GM10266 (cell line): ENCODE measurements at regions not wholly inside any gene's neighbourhood (a gene's known extent, or its start where the extent isn't known, plus 50 kb on each side); places are given as distances from the start of the nearest gene placed in this dataset.

Source experiments
- DNase-seq: peaks from one replicate; pipeline ENCODE4 v3.0.0; 2012; ENCODE audit errors: extremely low spot score
- TF ChIP-seq, protein P1 (sequence below): IDR thresholded peaks from 2 replicates; pipeline ENCODE4 v1.5.1; 2012; ENCODE audit warnings: mild to moderate bottlenecking, low read depth; ENCODE audit not compliant: control insufficient read depth, insufficient read depth; ENCODE audit errors: missing control alignments

DNA sequence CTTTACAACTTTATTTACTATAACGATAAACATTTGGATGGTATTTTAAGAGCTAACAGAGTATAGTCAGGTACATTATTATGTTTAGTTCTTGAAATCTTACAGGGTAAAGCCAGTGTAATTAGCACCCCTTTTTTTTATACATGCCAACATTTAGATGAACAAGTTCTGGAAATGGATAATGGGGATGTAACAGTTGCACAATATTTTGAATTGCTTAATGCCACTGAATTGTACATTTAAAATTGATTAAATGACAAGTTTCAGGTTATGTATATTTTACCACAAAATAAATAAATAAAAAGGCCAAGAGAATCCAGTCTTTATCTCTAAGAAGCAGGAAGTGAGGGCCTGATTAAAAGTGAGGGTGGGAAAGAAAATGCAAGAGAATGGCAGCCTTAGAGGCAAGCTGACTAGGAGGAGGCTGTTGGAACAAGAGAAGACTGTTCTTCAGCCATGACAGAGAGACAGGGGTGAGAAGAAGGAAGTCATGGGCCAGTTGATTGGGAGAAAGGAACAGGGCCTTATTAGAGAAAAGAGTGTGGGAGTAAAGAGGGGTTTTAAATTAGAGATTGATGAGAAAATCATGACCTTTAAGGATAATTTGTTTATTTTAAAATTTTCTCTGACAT is 49.9 kb upstream of the TNFSF18 start:
- TF ChIP-seq, protein P1, sequence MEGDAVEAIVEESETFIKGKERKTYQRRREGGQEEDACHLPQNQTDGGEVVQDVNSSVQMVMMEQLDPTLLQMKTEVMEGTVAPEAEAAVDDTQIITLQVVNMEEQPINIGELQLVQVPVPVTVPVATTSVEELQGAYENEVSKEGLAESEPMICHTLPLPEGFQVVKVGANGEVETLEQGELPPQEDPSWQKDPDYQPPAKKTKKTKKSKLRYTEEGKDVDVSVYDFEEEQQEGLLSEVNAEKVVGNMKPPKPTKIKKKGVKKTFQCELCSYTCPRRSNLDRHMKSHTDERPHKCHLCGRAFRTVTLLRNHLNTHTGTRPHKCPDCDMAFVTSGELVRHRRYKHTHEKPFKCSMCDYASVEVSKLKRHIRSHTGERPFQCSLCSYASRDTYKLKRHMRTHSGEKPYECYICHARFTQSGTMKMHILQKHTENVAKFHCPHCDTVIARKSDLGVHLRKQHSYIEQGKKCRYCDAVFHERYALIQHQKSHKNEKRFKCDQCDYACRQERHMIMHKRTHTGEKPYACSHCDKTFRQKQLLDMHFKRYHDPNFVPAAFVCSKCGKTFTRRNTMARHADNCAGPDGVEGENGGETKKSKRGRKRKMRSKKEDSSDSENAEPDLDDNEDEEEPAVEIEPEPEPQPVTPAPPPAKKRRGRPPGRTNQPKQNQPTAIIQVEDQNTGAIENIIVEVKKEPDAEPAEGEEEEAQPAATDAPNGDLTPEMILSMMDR = no peak
- no peak for DNase-seq
